Caco-2 (cell line): ENCODE measurements at regions not wholly inside any gene's neighbourhood (a gene's known extent, or its start where the extent isn't known, plus 50 kb on each side); places are given as distances from the start of the nearest gene placed in this dataset.

Source experiments
- BruUV-seq: library from RNA; stranded (reverse); fragments of 400-500 nt; replicated peaks from 2 replicates; lab custom pipeline; 2021; lab: Mats Ljungman, UMichigan
- CTCF ChIA-PET: fragments of 300-600 bp; sonication (Branson Sonifier 250); formaldehyde crosslinking; loops from one replicate; lab custom pipeline; 2022; ENCODE audit warnings: antibody characterized with exemption; lab: Charles Lee
- POLR2A ChIA-PET: fragments of 300-600 bp; sonication (Branson Sonifier 250); formaldehyde crosslinking; loops from one replicate; lab custom pipeline; 2022; ENCODE audit warnings: antibody characterized with exemption; lab: Charles Lee
- DNase-seq, 2 experiments: peaks; one replicate each; pipeline versions ENCODE4 v3.0.0 to v3.0.0-alpha.2; 2020 to 2022
- H3K27me3 ChIP-seq: replicated peaks from 2 replicates; pipeline ENCODE4 v1.6.0; 2011; ENCODE audit warnings: low read length; ENCODE audit not compliant: control insufficient read depth, insufficient read depth
- H3K36me3 ChIP-seq: 2 replicates; pipeline ENCODE4 v1.5.1; 2011; ENCODE audit warnings: low read length; ENCODE audit not compliant: control insufficient read depth, insufficient read depth
- H3K4me1 ChIP-seq: fragments of 250-450 bp; sonication (Bioruptor Pico); 2 replicates; pipeline ENCODE4 v1.5.1; 2020; ENCODE audit warnings: mild to moderate bottlenecking
- H3K4me3 ChIP-seq: 2 replicates; pipeline ENCODE4 v1.5.1; 2011; ENCODE audit warnings: low read depth, mild to moderate bottlenecking, control low read depth, low read length
- H3K9me3 ChIP-seq: fragments of 250-450 bp; sonication (Bioruptor Pico); 2 replicates; pipeline ENCODE4 v1.5.1; 2020; ENCODE audit warnings: mild to moderate bottlenecking, moderate library complexity
- H3K27ac Mint-ChIP-seq: one replicate; pipeline ENCODE4 v1.8.0; 2022; ENCODE audit warnings: mixed read lengths; ENCODE audit not compliant: unreplicated experiment
- H3K27me3 Mint-ChIP-seq: one replicate; pipeline ENCODE4 v1.8.0; 2022; ENCODE audit warnings: mixed read lengths; ENCODE audit not compliant: insufficient read depth, unreplicated experiment
- H3K36me3 Mint-ChIP-seq: one replicate; pipeline ENCODE4 v1.8.0; 2022; ENCODE audit warnings: mild to moderate bottlenecking, mixed read lengths; ENCODE audit not compliant: insufficient read depth, unreplicated experiment
- H3K4me1 Mint-ChIP-seq: one replicate; pipeline ENCODE4 v1.8.0; 2022; ENCODE audit warnings: low read depth, mixed read lengths; ENCODE audit not compliant: unreplicated experiment
- H3K4me3 Mint-ChIP-seq: one replicate; pipeline ENCODE4 v1.8.0; 2022; ENCODE audit warnings: mild to moderate bottlenecking, moderate library complexity, mixed read lengths; ENCODE audit not compliant: unreplicated experiment
- H3K9me3 Mint-ChIP-seq: one replicate; pipeline ENCODE4 v1.8.0; 2022; ENCODE audit warnings: mixed read lengths; ENCODE audit not compliant: unreplicated experiment
- intact Hi-C: fragments of 100-400 bp; cut with micrococcal nuclease; formaldehyde crosslinking; loops from one replicate; pipeline ENCODE4 v1.10.0; 2022; ENCODE audit not compliant: unreplicated experiment
- TF ChIP-seq, protein P1 (sequence below), 2 experiments: fragments of 200-600 bp in 1 of 2; IDR thresholded peaks; 1 replicate in 1 of 2; 2 replicates in 1 of 2; pipeline versions ENCODE4 v1.5.1 to v1.8.0; 2011 to 2022; ENCODE audit warnings: antibody characterized with exemption in 1 of 2, control low read depth in 1 of 2, inconsistent platforms in 1 of 2, low read depth in 1 of 2, low read length in 1 of 2, mild to moderate bottlenecking in 1 of 2, moderate library complexity in 1 of 2; ENCODE audit not compliant: insufficient read depth in 1 of 2, severe bottlenecking in 1 of 2, unreplicated experiment in 1 of 2

GRCh38 chr14:99321955-99322730 is 50.1 kb upstream of the BCL11B start:
- Mint-ChIP-seq H3K4me1 (no peaks in the 10 kb centered on the region), H3K9me3 (no peaks in the 10 kb centered on the region), H3K27ac (no peak overlapping the region), H3K27me3 (no peaks in the 10 kb centered on the region), H3K4me3 (no peak overlapping the region), H3K36me3 (no peaks in the 10 kb centered on the region)
- no peak for DNase-seq
- H3K36me3 ChIP-seq: no peaks in the 10 kb centered on the region
- H3K27me3 ChIP-seq: no peaks in the 10 kb centered on the region
- intact Hi-C loops: no loop called here
- H3K4me3 ChIP-seq: no peak overlapping the region
- no TSS peak for BruUV-seq
- POLR2A ChIA-PET: no interaction called here
- H3K9me3 ChIP-seq: no peaks in the 10 kb centered on the region
- peaks cover 29% of the 10 kb centered on the region for H3K4me1 ChIP-seq
- TF ChIP-seq, protein P1, sequence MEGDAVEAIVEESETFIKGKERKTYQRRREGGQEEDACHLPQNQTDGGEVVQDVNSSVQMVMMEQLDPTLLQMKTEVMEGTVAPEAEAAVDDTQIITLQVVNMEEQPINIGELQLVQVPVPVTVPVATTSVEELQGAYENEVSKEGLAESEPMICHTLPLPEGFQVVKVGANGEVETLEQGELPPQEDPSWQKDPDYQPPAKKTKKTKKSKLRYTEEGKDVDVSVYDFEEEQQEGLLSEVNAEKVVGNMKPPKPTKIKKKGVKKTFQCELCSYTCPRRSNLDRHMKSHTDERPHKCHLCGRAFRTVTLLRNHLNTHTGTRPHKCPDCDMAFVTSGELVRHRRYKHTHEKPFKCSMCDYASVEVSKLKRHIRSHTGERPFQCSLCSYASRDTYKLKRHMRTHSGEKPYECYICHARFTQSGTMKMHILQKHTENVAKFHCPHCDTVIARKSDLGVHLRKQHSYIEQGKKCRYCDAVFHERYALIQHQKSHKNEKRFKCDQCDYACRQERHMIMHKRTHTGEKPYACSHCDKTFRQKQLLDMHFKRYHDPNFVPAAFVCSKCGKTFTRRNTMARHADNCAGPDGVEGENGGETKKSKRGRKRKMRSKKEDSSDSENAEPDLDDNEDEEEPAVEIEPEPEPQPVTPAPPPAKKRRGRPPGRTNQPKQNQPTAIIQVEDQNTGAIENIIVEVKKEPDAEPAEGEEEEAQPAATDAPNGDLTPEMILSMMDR (IDR thresholded peaks at IDR 0.05; ENCODE audit: insufficient read depth in 1 of 2, low read depth in 1 of 2, low read length in 1 of 2, severe bottlenecking in 1 of 2, unreplicated experiment in 1 of 2): no peak
- CTCF ChIA-PET: no interaction called here
